Stimulated activated CD4-positive, alpha-beta T cell treated with anti-CD3 and anti-CD28 coated beads, Interleukin-1b, Interleukin-23, amount 100 ng/mL, for 4 hours (primary cell): ENCODE measurements at regions not wholly inside any gene's neighbourhood (a gene's known extent, or its start where the extent isn't known, plus 50 kb on each side); places are given as distances from the start of the nearest gene placed in this dataset.
"Not testable (repeated sequence)": the region's sequence is repeated elsewhere in the genome, so short reads cannot be mapped to it uniquely, and the experiment has no call there.

Experiments used
- DNase-seq, 2 donors: peaks; one replicate each; pipeline ENCODE4 v3.0.0-alpha.2; 2020; ENCODE audit warnings: low read depth in 2 of 2

DNA sequence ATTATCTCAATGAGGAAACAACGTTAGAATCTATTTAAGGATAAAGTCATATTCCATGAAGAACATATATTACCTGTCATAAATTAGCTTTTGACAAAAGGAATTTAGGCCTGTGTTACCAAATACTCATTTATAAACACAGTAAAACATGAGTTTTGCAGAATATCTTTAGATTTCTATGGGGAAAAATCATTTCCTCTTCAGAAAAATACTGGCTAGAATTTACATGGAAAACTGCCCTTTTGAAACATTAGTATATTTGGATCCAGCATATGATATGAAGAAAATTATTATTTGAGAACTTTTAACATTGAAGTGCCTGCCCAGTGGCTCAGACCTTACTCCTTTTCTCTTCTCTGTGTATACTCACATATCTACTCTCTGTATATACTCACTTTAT is 131.4 kb upstream of the NEIL3 start:
- no peak for DNase-seq

DNA sequence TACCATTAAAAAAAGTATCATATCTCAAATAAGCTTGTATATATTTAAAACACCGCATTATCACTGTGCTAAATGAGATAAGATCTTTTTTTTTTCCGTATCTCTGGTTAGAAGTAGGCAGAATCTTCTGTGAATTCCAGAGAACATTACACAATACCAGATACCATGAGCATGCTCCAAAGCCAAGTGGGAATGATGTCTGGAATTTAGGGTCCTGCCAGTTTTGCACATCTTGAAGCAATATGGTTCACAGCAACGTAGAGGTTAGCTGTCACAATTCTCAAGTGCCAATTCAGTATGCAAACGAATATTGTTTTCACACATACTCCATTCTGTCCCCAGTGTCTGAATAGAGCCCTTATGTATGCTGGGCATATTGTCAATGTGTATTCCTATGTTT is 127.5 kb upstream of the NEIL3 start:
- no peak for DNase-seq

DNA sequence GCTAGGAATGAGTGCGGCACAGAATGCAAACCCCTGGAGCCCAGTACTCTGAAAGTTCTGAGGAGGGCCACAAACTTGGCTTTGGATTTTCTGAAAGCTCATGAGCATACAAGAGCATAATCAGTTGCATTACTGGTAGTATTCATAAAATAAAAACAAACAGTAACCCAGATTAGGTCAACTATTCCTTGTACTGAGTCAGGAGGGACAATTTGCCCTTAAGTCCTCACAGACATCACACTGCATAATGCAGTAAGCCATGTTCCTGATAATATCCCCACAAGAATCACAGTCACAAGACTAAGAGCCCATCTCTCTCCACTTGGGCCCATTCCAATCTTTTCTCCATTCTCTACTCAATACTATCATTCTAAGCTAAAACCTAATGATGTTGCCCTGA is 126.9 kb upstream of the NEIL3 start:
- DNase-seq = no peak

DNA sequence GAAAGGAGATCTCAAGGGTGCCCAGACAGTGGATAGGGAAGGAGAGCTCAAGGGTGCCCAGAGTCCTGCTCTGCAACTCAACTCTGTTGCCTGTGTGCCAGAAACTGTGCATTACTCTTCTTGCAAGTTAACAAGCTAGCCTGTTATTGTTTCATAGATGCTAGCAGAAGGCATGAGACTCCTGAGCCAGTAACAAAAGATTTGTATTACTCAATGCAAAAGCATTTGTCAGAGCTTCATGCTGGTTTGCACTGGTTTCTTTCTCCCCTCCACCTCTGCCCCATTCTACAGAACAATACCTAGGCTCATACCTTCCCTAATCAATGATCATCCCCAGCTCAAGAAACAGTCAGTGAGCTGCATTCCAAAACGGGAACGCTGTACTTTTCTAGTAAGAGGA is 124.5 kb upstream of the NEIL3 start:
- DNase-seq = no peak

DNA sequence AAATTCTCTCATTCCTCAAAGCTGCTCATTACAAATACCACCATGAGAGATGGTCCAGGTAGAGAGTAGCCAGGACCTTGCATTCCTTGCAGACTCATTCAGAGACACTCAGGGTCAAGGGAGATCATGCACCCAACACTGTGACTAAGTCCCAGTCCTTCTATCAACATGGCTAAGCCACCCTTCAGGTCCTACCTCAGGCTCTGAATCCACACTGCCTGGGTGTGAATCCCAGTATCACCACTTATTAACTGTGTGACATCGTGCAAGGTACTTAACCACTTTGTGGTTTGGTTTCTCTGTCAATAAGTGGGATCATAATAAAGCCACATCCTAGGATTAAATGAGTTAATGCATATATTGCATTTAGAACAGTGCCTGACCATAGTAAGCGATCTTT is 124.1 kb upstream of the NEIL3 start:
- DNase-seq = no peak

GRCh38 chr4:177187371-177187770 is 122.3 kb upstream of the NEIL3 start:
- DNase-seq = no peak

DNA sequence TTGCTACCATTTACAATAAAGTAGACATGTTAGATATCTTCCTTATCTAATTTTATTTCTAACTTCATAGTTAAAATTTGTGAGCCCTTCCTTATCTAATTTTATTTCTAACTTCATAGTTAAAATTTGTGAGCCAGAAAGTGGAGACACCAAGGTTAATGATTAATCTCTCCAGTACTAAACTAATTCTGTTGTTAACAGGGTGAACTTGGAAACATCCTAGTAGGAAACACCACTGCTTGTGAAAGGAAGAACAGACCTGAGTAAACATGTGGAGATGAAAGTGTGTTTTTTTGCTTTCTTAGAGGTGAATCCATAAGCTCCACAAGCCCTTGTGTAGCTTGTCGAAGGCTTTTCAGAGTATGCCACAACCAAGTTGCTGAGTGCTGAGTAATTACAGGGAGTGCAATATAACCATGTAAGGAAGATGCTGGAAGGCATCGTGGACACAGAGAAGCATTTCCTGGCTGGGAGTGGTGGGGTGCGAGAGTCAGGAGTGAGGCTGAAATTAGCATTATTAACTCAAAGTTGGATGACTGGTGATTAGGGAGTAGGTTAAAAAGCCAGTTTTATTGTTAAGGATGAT is 118.6 kb upstream of the NEIL3 start:
- DNase-seq = no peak

GRCh38 chr4:177191586-177191985 is 118.1 kb upstream of the NEIL3 start:
- no peak for DNase-seq

DNA sequence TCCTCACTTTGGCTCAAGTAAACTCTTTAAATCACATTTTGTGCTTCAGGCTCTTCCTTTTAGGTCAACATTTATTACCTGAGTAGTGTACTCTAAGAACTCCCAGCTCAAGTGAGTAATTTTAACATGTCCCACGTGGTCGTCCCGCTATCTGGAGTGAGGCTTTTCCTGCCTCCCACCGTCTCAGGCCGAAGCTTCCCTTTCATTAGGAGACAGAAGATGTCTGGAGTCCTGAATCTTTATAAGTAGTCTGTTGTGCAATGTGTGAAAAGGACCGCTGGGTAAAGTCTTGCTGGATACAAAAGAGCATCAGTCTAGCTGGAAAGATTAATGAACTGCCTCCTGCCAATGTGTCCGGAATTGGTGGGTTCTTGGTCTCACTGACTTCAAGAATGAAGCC is 117.7 kb upstream of the NEIL3 start:
- DNase-seq = no peak

DNA sequence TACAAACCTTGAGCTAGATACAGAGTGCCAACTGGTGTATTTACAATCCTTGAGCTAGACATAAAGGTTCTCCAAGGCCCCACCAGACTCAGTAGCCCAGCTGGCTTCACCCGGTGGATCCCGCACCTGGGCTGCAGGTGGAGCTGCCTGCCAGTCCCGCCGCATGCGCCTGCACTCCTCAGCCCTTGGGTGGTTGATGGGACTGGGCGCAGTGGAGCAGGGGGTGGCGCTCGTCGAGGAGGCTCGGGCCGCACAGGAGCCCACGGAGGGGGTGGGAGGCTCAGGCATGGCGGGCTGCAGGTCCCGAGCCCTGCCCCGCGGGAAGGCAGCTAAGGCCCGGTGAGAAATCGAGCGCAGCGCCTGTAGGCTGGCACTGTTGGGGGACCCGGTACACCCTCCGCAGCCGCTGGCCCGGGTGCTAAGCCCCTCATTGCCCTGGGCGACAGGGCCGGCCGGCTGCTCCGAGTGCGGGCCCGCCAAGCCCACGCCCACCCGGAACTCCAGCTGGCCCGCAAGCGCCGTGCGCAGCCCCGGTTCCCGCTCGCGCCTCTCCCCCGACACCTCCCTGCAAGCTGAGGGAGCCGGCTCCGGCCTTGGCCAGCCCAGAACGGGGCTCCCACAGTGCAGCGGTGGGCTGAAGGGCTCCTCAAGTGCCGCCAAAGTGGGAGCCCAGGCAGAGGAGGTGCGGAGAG is 116.5 kb upstream of the NEIL3 start:
- not testable (repeated sequence) for DNase-seq

GRCh38 chr4:177194906-177195305 is 114.8 kb upstream of the NEIL3 start:
- DNase-seq = no peak

GRCh38 chr4:177196615-177197014 is 113.1 kb upstream of the NEIL3 start:
- no peak for DNase-seq

GRCh38 chr4:177201614-177202013 is 108.1 kb upstream of the NEIL3 start:
- DNase-seq = no peak

DNA sequence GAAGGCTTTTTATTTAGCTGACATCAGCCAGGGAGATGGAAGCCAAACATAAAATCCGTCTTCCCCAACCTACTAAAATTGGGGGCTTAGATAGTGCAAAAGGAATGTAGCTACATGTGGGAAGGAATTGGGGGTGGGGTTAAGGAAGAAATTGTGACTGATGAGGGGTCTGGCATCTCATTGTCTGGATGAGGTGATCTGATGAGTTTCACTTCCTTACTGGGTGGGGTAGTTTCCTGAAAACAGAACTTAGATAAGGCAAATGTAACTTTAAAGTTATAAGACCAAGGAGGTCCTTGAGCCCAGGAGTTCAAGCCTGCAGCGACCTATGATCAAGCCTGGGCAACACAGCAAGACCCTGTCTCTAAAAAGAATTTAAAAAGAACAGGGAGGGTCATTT is 105.5 kb upstream of the NEIL3 start:
- no peak for DNase-seq

- DNase-seq = no peak
Observed at GRCh38 chr4:177214935-177215334, 94.7 kb upstream of the NEIL3 start.

DNA sequence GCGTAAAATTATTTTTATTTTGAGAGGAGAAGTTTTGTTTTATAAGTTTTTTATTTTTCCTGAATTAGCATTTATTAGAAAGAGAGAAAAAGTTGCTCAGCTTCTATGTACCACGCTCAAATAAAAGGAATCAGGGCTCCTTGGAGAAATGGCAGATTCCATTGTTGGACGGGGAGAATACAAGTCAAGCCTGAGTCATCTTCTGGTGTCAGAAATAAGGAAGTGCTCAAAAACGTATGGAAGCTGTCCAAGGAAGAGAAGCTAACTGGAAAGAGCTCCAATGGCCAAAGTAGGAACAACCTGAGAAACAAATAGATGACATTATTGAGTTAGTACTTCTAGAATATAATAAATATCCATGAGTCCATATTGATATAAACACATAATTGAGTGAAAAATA is 89.3 kb upstream of the NEIL3 start:
- no peak for DNase-seq

- no peak for DNase-seq
Observed at GRCh38 chr4:177222781-177223180, 86.9 kb upstream of the NEIL3 start.

DNA sequence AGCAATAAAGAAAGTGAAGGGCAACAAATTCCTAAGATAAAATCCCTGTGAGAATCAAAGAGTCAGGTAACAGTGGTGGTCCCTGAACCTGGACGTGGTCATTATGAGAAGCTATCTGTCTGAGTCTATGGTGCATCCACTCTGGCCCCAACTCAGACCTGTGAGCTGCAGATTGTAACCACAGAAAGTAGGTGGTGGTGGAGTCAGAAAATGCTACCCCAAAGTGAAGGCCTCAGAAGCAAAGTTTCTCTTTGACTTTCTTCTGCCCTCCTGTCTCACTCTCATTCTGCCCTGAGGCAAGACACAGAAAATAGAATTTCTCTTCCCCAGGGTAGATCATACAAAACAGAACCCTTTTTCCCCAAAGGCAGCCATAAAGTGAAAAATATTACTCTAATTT is 84.1 kb upstream of the NEIL3 start:
- no peak for DNase-seq

DNA sequence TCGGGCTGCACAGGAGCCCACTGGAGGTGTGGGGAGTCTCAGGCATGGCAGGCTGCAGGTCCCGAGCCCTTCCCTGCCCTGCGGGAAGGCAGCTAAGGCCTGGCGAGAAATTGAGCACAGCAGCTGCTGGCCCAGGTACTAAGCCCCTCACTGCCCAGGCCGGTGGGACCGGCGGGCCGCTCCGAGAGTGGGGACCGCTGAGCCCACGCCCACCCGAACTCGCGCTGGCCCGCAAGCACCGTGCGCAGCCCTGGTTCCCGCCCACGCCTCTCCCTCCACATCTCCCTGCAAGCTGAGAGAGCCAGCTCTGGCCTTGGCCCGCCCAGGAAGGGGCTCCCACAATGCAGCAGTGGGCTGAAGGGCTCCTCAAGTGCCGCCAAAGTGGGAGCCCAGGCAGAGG is 82.0 kb upstream of the NEIL3 start:
- no peak for DNase-seq

DNA sequence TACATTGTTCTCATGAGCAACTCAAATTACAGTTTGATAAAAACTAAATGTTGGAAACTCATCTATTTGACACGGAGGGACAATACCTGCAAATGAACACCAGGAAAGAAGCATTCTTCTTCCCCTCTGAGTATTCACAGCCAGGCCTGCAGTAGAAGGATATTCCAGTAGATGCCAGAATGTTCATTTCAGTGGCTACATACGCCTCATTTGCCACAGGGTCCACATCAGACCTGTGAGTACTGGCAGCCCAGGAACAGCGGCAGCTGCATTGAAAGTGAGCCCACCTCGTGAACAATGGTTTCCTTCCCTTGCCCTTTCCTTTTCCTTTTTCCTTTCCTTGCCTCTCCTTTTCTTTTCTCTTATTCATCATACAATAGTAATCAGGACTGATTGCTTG is 81.1 kb upstream of the NEIL3 start:
- no peak for DNase-seq

GRCh38 chr4:177229331-177229730 is 80.3 kb upstream of the NEIL3 start:
- no peak for DNase-seq

- DNase-seq = no peak
Observed at GRCh38 chr4:177232473-177232872, 77.2 kb upstream of the NEIL3 start.

DNA sequence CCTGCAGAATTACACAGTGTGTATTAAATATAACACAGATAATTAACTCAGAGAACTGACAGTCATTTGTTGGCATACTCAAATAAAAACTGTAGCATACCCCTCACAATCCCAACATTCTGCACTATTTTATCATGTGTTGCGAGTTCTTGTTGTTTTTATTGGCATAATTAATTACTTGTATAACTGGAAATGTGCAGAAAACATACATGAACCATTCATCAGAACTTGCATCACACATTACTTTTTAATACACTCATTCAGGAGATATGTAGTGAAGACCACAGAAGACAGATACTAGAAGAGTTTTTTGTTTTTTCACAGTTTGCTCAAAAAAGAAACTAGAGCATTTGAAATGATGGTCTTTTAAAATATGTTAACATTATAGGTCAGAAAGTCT is 74.6 kb upstream of the NEIL3 start:
- DNase-seq = no peak

GRCh38 chr4:177236886-177237285 is 72.8 kb upstream of the NEIL3 start:
- DNase-seq = no peak
